Spleen (tissue), 11 donors: ENCODE measurements at regions not wholly inside any gene's neighbourhood (a gene's known extent, or its start where the extent isn't known, plus 50 kb on each side); places are given as distances from the start of the nearest gene placed in this dataset.

ENCODE experiments used
- DNase-seq: peaks from one replicate; pipeline ENCODE4 v3.0.0-alpha.2; 2020
- H3K27ac ChIP-seq, 8 donors: fragments of 200-600 bp; sonication (generic) in 7 of 8; 1 replicate in 4 of 8; 2 replicates in 4 of 8; pipeline versions ENCODE4 v1.5.0 to v1.8.0; 2016 to 2021; ENCODE audit warnings: inconsistent platforms in 4 of 8, mild to moderate bottlenecking in 4 of 8, moderate library complexity in 1 of 8
- H3K27me3 ChIP-seq, 7 donors: fragments of 200-600 bp; sonication (generic) in 6 of 7; replicated peaks in 1 of 7; 1 replicate in 4 of 7; 2 replicates in 3 of 7; pipeline versions ENCODE4 v1.5.0 to v1.8.0; 2016 to 2021; ENCODE audit warnings: inconsistent platforms in 3 of 7, mild to moderate bottlenecking in 1 of 7
- H3K36me3 ChIP-seq, 6 donors: fragments of 200-600 bp; sonication (generic) in 5 of 6; 1 replicate in 4 of 6; 2 replicates in 2 of 6; pipeline versions ENCODE4 v1.5.0 to v1.8.0; 2016 to 2021; ENCODE audit warnings: inconsistent platforms in 2 of 6
- H3K4me1 ChIP-seq, 6 donors: fragments of 200-600 bp; sonication (generic) in 5 of 6; 1 replicate in 3 of 6; 2 replicates in 3 of 6; pipeline versions ENCODE4 v1.5.0 to v1.8.0; 2016 to 2021; ENCODE audit warnings: inconsistent platforms in 3 of 6
- H3K4me3 ChIP-seq, 8 donors: fragments of 200-600 bp; sonication (generic) in 7 of 8; 1 replicate in 4 of 8; 2 replicates in 4 of 8; pipeline versions ENCODE4 v1.5.0 to v1.8.0; 2016 to 2021; ENCODE audit warnings: inconsistent platforms in 4 of 8, mild to moderate bottlenecking in 4 of 8, moderate library complexity in 2 of 8
- H3K9me3 ChIP-seq, 8 donors: fragments of 200-600 bp; sonication (generic) in 7 of 8; 1 replicate in 4 of 8; 2 replicates in 4 of 8; pipeline versions ENCODE4 v1.5.0 to v1.8.0; 2016 to 2021; ENCODE audit warnings: inconsistent platforms in 4 of 8
- CTCF ChIP-seq, 11 experiments: fragments of 200-600 bp in 7 of 11; fragments of 450-650 bp in 4 of 11; sonication (generic) in 4 of 11; IDR thresholded peaks in 8 of 11; conservative IDR thresholded peaks in 3 of 11; 1 replicate in 7 of 11; 2 replicates in 4 of 11; pipeline versions ENCODE4 v1.4.0 to v1.8.0; 2016 to 2021; ENCODE audit warnings: antibody characterized with exemption in 11 of 11, inconsistent platforms in 4 of 11, mild to moderate bottlenecking in 1 of 11
- POLR2A ChIP-seq, 3 donors: fragments of 450-650 bp; IDR thresholded peaks; one replicate each; pipeline ENCODE4 v1.5.1; 2017; ENCODE audit warnings: antibody characterized with exemption in 3 of 3, mild to moderate bottlenecking in 1 of 3
- POLR2AphosphoS5 ChIP-seq, 3 donors: sonication (generic); formaldehyde crosslinking; IDR thresholded peaks; one replicate each; pipeline ENCODE4 v1.5.1; 2017; ENCODE audit warnings: antibody characterized with exemption in 3 of 3
- WGBS, 5 donors: extraction: QIAGEN DNeasy Blood & Tissue Kit in 3 of 5; methylation state at CpG; one replicate each; pipeline versions ENCODE4 v1.1.5 to v1.1.7; 2013 to 2018; 5-methylcytosine and 5-hydroxymethylcytosine counted together
- intact Hi-C: fragments of 100-400 bp; cut with DNase I; formaldehyde crosslinking; loops from one replicate; pipeline ENCODE4 v1.15.0; 2023; ENCODE audit warnings: low total_unique reads
- donor health status: healthy with polysubstance abuse.
- donor health status: DM: no; HTN: no; CAD: no; lungs with moderate emphysema.
- donor health status: DM: no; HTN: no; CAD: no.
- donor health status: Bipolar disorder and iron deficiency.
- donor health status: healthy.
- donor health status: DM: no; HTN: no; CAD: no.
- donor health status: DM: yes; HTN: yes; CAD: no.

GRCh38 chr2:13550285-13551231 lies 833.8 kb downstream of the TRIB2 start:
- no peak for TF ChIP-seq CTCF (IDR thresholded peaks at IDR 0.05 in 8 of 11, conservative IDR thresholded peaks at IDR 0.05 in 3 of 11)
- no peak for TF ChIP-seq POLR2A (IDR thresholded peaks at IDR 0.05)
- TF ChIP-seq POLR2AphosphoS5 (IDR thresholded peaks at IDR 0.05), result no peak
- Histone ChIP-seq H3K27me3 (no peaks in the 10 kb centered on the region), H3K9me3 (peaks cover 0 to 6% (median 0%) of the 10 kb centered on the region in 8 donors), H3K4me3 (no peak overlapping the region), H3K27ac (no peak overlapping the region), H3K36me3 (no peaks in the 10 kb centered on the region), H3K4me1 (no peaks in the 10 kb centered on the region)
- DNase-seq, result no peak
- WGBS, 5 donors, result 76 to 87% (median 84%) methylated on average over 6 of the region's 6 CpGs
- intact Hi-C loops, result no loop called here

DNA sequence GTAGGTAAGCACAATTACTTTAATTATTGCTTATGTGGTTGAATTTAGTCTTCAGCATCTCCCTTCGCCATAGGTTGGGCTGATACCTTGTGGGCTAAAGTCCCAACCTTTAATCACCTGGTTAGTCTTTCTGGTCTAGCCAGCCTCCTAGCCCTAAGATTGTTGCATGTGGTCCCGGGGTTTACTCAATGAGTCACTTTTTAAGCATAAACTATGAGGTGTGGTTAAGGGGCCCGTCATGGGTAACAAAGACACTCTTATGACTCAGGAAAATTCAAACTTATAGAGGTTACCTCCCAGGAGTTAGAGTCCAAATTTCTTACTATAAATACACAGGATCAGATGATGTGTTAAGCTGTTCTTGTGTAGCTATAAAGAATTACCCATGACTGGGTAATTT lies 841.6 kb downstream of the TRIB2 start:
- intact Hi-C loops, result no loop called here
- DNase-seq, result no peak
- Histone ChIP-seq H3K27me3 (no peaks in the 10 kb centered on the region), H3K9me3 (peaks cover 0 to 17% (median 4%) of the 10 kb centered on the region in 8 donors), H3K4me1 (no peaks in the 10 kb centered on the region), H3K4me3 (no peak overlapping the region), H3K36me3 (no peaks in the 10 kb centered on the region), H3K27ac (no peak overlapping the region)
- TF ChIP-seq CTCF (IDR thresholded peaks at IDR 0.05 in 8 of 11, conservative IDR thresholded peaks at IDR 0.05 in 3 of 11), result no peak
- no peak for TF ChIP-seq POLR2AphosphoS5 (IDR thresholded peaks at IDR 0.05)
- no peak for TF ChIP-seq POLR2A (IDR thresholded peaks at IDR 0.05)
- WGBS, 5 donors, result 64 to 90% (median 81%) methylated on average over 3 of the region's 3 CpGs

- no peaks in the 10 kb centered on the region for H3K27me3 ChIP-seq
- DNase-seq, result no peak
- H3K4me3 ChIP-seq, result no peak overlapping the region
- TF ChIP-seq CTCF (IDR thresholded peaks at IDR 0.05 in 8 of 11, conservative IDR thresholded peaks at IDR 0.05 in 3 of 11), result no peak
- no peak for TF ChIP-seq POLR2A (IDR thresholded peaks at IDR 0.05)
- TF ChIP-seq POLR2AphosphoS5 (IDR thresholded peaks at IDR 0.05), result no peak
- peaks cover 0 to 11% (median 4%) of the 10 kb centered on the region in 8 donors for H3K9me3 ChIP-seq
- intact Hi-C loops, result no loop called here
- H3K36me3 ChIP-seq, result no peaks in the 10 kb centered on the region
- no peak overlapping the region for H3K27ac ChIP-seq
- H3K4me1 ChIP-seq, result no peaks in the 10 kb centered on the region
Observed at GRCh38 chr2:13560322-13560721, 843.6 kb downstream of the TRIB2 start.

DNA sequence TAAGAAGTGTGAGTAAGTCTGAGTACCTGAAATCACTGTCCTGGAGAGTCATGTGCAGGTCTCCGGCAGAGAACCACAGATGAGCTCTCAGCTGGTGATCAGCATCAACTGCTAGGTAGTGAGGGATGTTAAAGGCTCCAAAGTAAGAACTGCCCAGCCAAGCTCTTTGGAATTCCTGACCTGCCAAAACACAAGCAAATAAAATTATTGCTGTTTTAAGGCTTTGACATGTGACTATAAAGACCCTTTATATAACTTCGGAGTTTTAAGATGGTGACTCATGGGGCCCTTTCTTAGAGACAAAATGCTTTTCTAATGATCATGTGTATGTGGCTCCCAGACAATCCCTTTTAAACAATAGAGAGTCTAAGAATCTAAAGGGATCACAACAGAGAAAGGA lies 855.7 kb downstream of the TRIB2 start:
- WGBS, 5 donors, result 86 to 97% (median 90%) methylated on average over 2 of the region's 2 CpGs
- Histone ChIP-seq H3K27me3 (no peaks in the 10 kb centered on the region), H3K4me1 (no peaks in the 10 kb centered on the region), H3K36me3 (no peaks in the 10 kb centered on the region), H3K9me3 (no peaks in the 10 kb centered on the region), H3K4me3 (no peak overlapping the region), H3K27ac (no peak overlapping the region)
- no peak for DNase-seq
- TF ChIP-seq POLR2A (IDR thresholded peaks at IDR 0.05) (no peak), POLR2AphosphoS5 (IDR thresholded peaks at IDR 0.05) (no peak), CTCF (IDR thresholded peaks at IDR 0.05 in 8 of 11, conservative IDR thresholded peaks at IDR 0.05 in 3 of 11) (no peak)
- intact Hi-C loops, result no loop called here
